ENCODE measurements at regions not wholly inside any gene's neighbourhood (a gene's known extent, or its start where the extent isn't known, plus 50 kb on each side); places are given as distances from the start of the nearest gene placed in this dataset.
"Not testable (repeated sequence)": the region's sequence is repeated elsewhere in the genome, so short reads cannot be mapped to it uniquely, and the experiment has no call there.

- Histone ChIP-seq H3K79me2 (ENCODE audit: control insufficient read depth, insufficient read depth, low read length) (no peaks in the 10 kb centered on the region), H3K36me3 (ENCODE audit: control insufficient read depth in 2 of 2, insufficient read depth in 2 of 2, low read length in 1 of 2) (no peaks in the 10 kb centered on the region), H3K9me3 (replicated peaks; ENCODE audit: control insufficient read depth, insufficient read depth, low read length) (no peaks in the 10 kb centered on the region), H3K27ac (ENCODE audit: control insufficient read depth, insufficient read depth) (no peak overlapping the region), H3K27me3 (replicated peaks in 1 of 2; ENCODE audit: control insufficient read depth in 2 of 2, insufficient read depth in 2 of 2, low read length in 1 of 2) (no peaks in the 10 kb centered on the region), H3K4me3 (no peak overlapping the region), H4K20me1 (ENCODE audit: control insufficient read depth, insufficient read depth) (no peaks in the 10 kb centered on the region), H3K4me2 (ENCODE audit: control insufficient read depth, insufficient read depth) (no peak overlapping the region), H3K9ac (ENCODE audit: control insufficient read depth, insufficient read depth, low read length) (no peak overlapping the region), H2AFZ (ENCODE audit: control insufficient read depth, low read depth, low read length) (no peak overlapping the region), H3K4me1 (ENCODE audit: control insufficient read depth, insufficient read depth, low read length) (no peaks in the 10 kb centered on the region)
- POLR2A ChIA-PET: no interaction called here
- no peak for TF ChIP-seq DPF2 (IDR thresholded peaks at IDR 0.05)
- no TSS peak for BruUV-seq (replicated peaks)
- RAD21 ChIA-PET (ENCODE audit: unreplicated experiment): interaction anchor here (0.6 kb wide), 1 partner anchor 231 kb away, joined by 3 read pairs; no protein-coding TSS in a partner anchor
- DNase-seq (ENCODE audit: low read depth, low spot score) (no peak), ATAC-seq (no peak), FAIRE-seq (no peak)
- in situ Hi-C loops (cut with MboI): no loop called here
- WGBS (ENCODE audit: insufficient coverage, insufficient replicate concordance, low lambda C conversion rate, missing lambda C conversion rate): 19% methylated on average over 4 of the region's 4 CpGs
- SMC1A ChIA-PET (ENCODE audit: uncharacterized antibody, unreplicated experiment): interaction anchor here (0.7 to 1.6 kb wide), 3 partner anchors 8 to 755 kb away, joined by 3 to 6 read pairs (median 3); no protein-coding TSS in a partner anchor
- CTCF ChIA-PET: no interaction called here
- intact Hi-C loops (cut with micrococcal nuclease; ENCODE audit: unreplicated experiment): no loop called here
These were observed 973.9 kb upstream of the POU3F4 start for GRCh38 chrX:82534086-82534597.

GRCh38 chrX:82537205-82537604, 970.9 kb upstream of the POU3F4 start:
- H3K27ac ChIP-seq (ENCODE audit: control insufficient read depth, insufficient read depth); FAIRE-seq; DNase-seq (ENCODE audit: low read depth, low spot score); BruUV-seq (replicated peaks); H3K4me1 ChIP-seq (ENCODE audit: control insufficient read depth, insufficient read depth, low read length); H2AFZ ChIP-seq (ENCODE audit: control insufficient read depth, low read depth, low read length); intact Hi-C loops (cut with micrococcal nuclease; ENCODE audit: unreplicated experiment); H3K79me2 ChIP-seq (ENCODE audit: control insufficient read depth, insufficient read depth, low read length); RAD21 ChIA-PET (ENCODE audit: unreplicated experiment); H3K4me3 ChIP-seq; in situ Hi-C loops (cut with MboI); CTCF ChIA-PET; H4K20me1 ChIP-seq (ENCODE audit: control insufficient read depth, insufficient read depth); H3K9ac ChIP-seq (ENCODE audit: control insufficient read depth, insufficient read depth, low read length); SMC1A ChIA-PET (ENCODE audit: uncharacterized antibody, unreplicated experiment); H3K36me3 ChIP-seq (ENCODE audit: control insufficient read depth in 2 of 2, insufficient read depth in 2 of 2, low read length in 1 of 2); H3K9me3 ChIP-seq (replicated peaks; ENCODE audit: control insufficient read depth, insufficient read depth, low read length); ATAC-seq; POLR2A ChIA-PET; H3K4me2 ChIP-seq (ENCODE audit: control insufficient read depth, insufficient read depth); H3K27me3 ChIP-seq (replicated peaks in 1 of 2; ENCODE audit: control insufficient read depth in 2 of 2, insufficient read depth in 2 of 2, low read length in 1 of 2): not testable (repeated sequence)
- 36% methylated on average over 3 of the region's 3 CpGs for WGBS (ENCODE audit: insufficient coverage, insufficient replicate concordance, low lambda C conversion rate, missing lambda C conversion rate)
